BLaER1 (cell line): ENCODE measurements at regions not wholly inside any gene's neighbourhood (a gene's known extent, or its start where the extent isn't known, plus 50 kb on each side); places are given as distances from the start of the nearest gene placed in this dataset.

Experiments
- H3K27ac ChIP-seq: shearing (Covaris generic); formaldehyde crosslinking; 2 replicates; pipeline ENCODE4 v1.8.1; 2022
- H3K27me3 ChIP-seq: shearing (Covaris generic); formaldehyde crosslinking; 2 replicates; pipeline ENCODE4 v1.8.1; 2022
- H3K36me3 ChIP-seq: shearing (Covaris generic); formaldehyde crosslinking; 2 replicates; pipeline ENCODE4 v1.8.1; 2022
- H3K4me1 ChIP-seq: shearing (Covaris generic); formaldehyde crosslinking; 2 replicates; pipeline ENCODE4 v1.8.1; 2022
- H3K4me2 ChIP-seq: shearing (Covaris generic); formaldehyde crosslinking; 2 replicates; pipeline ENCODE4 v1.8.1; 2022
- H3K4me3 ChIP-seq: shearing (Covaris generic); formaldehyde crosslinking; 2 replicates; pipeline ENCODE4 v1.8.1; 2022
- H3K9ac ChIP-seq: shearing (Covaris generic); formaldehyde crosslinking; 2 replicates; pipeline ENCODE4 v1.8.1; 2022
- H3K9me3 ChIP-seq: shearing (Covaris generic); formaldehyde crosslinking; 2 replicates; pipeline ENCODE4 v1.8.1; 2022
- H4K20me1 ChIP-seq: shearing (Covaris generic); formaldehyde crosslinking; 2 replicates; pipeline ENCODE4 v1.8.1; 2022
- Cebpa-rat ChIP-seq: shearing (Covaris generic); IDR thresholded peaks from 2 replicates; pipeline ENCODE4 v1.8.1; 2022

- H3K9ac ChIP-seq, result no peak overlapping the region
- H4K20me1 ChIP-seq, result no peaks in the 10 kb centered on the region
- H3K36me3 ChIP-seq, result no peaks in the 10 kb centered on the region
- no peak overlapping the region for H3K4me2 ChIP-seq
- H3K9me3 ChIP-seq, result no peaks in the 10 kb centered on the region
- no peaks in the 10 kb centered on the region for H3K27me3 ChIP-seq
- H3K4me3 ChIP-seq, result no peak overlapping the region
- no peak overlapping the region for H3K27ac ChIP-seq
- TF ChIP-seq Cebpa-rat, result no peak
- H3K4me1 ChIP-seq, result peaks cover 8% of the 10 kb centered on the region
These were observed 216.9 kb downstream of the HAPSTR1 start for GRCh38 chr16:9308356-9308801.

- Histone ChIP-seq H3K27me3 (no peaks in the 10 kb centered on the region), H3K36me3 (no peaks in the 10 kb centered on the region)
- no peak for TF ChIP-seq Cebpa-rat
These were observed 217.4 kb downstream of the HAPSTR1 start for GRCh38 chr16:9308850-9309249.

GRCh38 chr16:9309844-9310243 is 218.4 kb downstream of the HAPSTR1 start:
- Histone ChIP-seq H3K27me3 (no peaks in the 10 kb centered on the region), H3K4me3 (no peak overlapping the region), H4K20me1 (no peaks in the 10 kb centered on the region), H3K27ac (no peak overlapping the region), H3K4me1 (peaks cover 8% of the 10 kb centered on the region), H3K4me2 (no peak overlapping the region), H3K9ac (no peak overlapping the region), H3K36me3 (no peaks in the 10 kb centered on the region), H3K9me3 (no peaks in the 10 kb centered on the region)
- no peak for TF ChIP-seq Cebpa-rat

More at GRCh38 chr16:9308850-9309249, 217.4 kb downstream of the HAPSTR1 start:
- Histone ChIP-seq H3K4me3 (no peak overlapping the region), H3K4me1 (peaks cover 8% of the 10 kb centered on the region), H3K9me3 (no peaks in the 10 kb centered on the region), H4K20me1 (no peaks in the 10 kb centered on the region), H3K4me2 (no peak overlapping the region), H3K27ac (no peak overlapping the region), H3K9ac (no peak overlapping the region)

- no peak for TF ChIP-seq Cebpa-rat
- no peaks in the 10 kb centered on the region for H4K20me1 ChIP-seq
- no peak overlapping the region for H3K27ac ChIP-seq
- no peaks in the 10 kb centered on the region for H3K36me3 ChIP-seq
- H3K9ac ChIP-seq, result no peak overlapping the region
- H3K4me1 ChIP-seq, result peaks cover 8% of the 10 kb centered on the region
- no peak overlapping the region for H3K4me3 ChIP-seq
- no peaks in the 10 kb centered on the region for H3K27me3 ChIP-seq
- H3K4me2 ChIP-seq, result no peak overlapping the region
- H3K9me3 ChIP-seq, result no peaks in the 10 kb centered on the region
These were observed 220.0 kb downstream of the HAPSTR1 start for GRCh38 chr16:9311303-9311954.

GRCh38 chr16:9316008-9316407 is 224.6 kb downstream of the HAPSTR1 start:
- H3K36me3 ChIP-seq, result no peaks in the 10 kb centered on the region
- no peak overlapping the region for H3K9ac ChIP-seq

GRCh38 chr16:9316615-9317014 is 225.2 kb downstream of the HAPSTR1 start:
- H3K9me3 ChIP-seq, result peaks cover 11% of the 10 kb centered on the region; the same call in 1 of the 2 replicates
- H3K36me3 ChIP-seq, result no peaks in the 10 kb centered on the region
- H3K4me3 ChIP-seq, result no peak overlapping the region
- H3K27ac ChIP-seq, result no peak overlapping the region
- H3K27me3 ChIP-seq, result no peaks in the 10 kb centered on the region
- H3K4me1 ChIP-seq, result no peaks in the 10 kb centered on the region
- H3K9ac ChIP-seq, result no peak overlapping the region
- no peak for TF ChIP-seq Cebpa-rat
- H3K4me2 ChIP-seq, result no peak overlapping the region
- H4K20me1 ChIP-seq, result no peaks in the 10 kb centered on the region

More at GRCh38 chr16:9316008-9316407, 224.6 kb downstream of the HAPSTR1 start:
- Histone ChIP-seq H3K4me2 (no peak overlapping the region), H3K27me3 (no peaks in the 10 kb centered on the region), H3K27ac (no peak overlapping the region), H4K20me1 (no peaks in the 10 kb centered on the region), H3K4me3 (no peak overlapping the region), H3K9me3 (peaks cover 11% of the 10 kb centered on the region; the same call in 1 of the 2 replicates), H3K4me1 (no peaks in the 10 kb centered on the region)
- no peak for TF ChIP-seq Cebpa-rat

GRCh38 chr16:9318764-9319163 is 227.3 kb downstream of the HAPSTR1 start:
- H3K27me3 ChIP-seq, result no peaks in the 10 kb centered on the region
- H3K9ac ChIP-seq, result no peak overlapping the region
- no peaks in the 10 kb centered on the region for H4K20me1 ChIP-seq
- H3K36me3 ChIP-seq, result no peaks in the 10 kb centered on the region
- TF ChIP-seq Cebpa-rat, result no peak
- no peak overlapping the region for H3K27ac ChIP-seq
- no peaks in the 10 kb centered on the region for H3K4me1 ChIP-seq
- H3K4me3 ChIP-seq, result no peak overlapping the region
- H3K4me2 ChIP-seq, result no peak overlapping the region
- H3K9me3 ChIP-seq, result peaks cover 11% of the 10 kb centered on the region; the same call in 1 of the 2 replicates

GRCh38 chr16:9322769-9323168 is 231.3 kb downstream of the HAPSTR1 start:
- Histone ChIP-seq H3K36me3 (no peaks in the 10 kb centered on the region), H3K4me2 (no peak overlapping the region), H3K27me3 (no peaks in the 10 kb centered on the region), H3K9me3 (peaks cover 11% of the 10 kb centered on the region; the same call in 1 of the 2 replicates), H4K20me1 (no peaks in the 10 kb centered on the region), H3K4me1 (no peaks in the 10 kb centered on the region), H3K4me3 (no peak overlapping the region), H3K9ac (no peak overlapping the region), H3K27ac (no peak overlapping the region)
- TF ChIP-seq Cebpa-rat, result no peak

GRCh38 chr16:9323170-9323569 is 231.7 kb downstream of the HAPSTR1 start:
- H3K4me2 ChIP-seq, result no peak overlapping the region
- peaks cover 9% of the 10 kb centered on the region; the same call in 1 of the 2 replicates for H3K9me3 ChIP-seq
- H3K27me3 ChIP-seq, result no peaks in the 10 kb centered on the region
- H3K4me1 ChIP-seq, result no peaks in the 10 kb centered on the region
- no peak for TF ChIP-seq Cebpa-rat
- H3K9ac ChIP-seq, result no peak overlapping the region
- H4K20me1 ChIP-seq, result no peaks in the 10 kb centered on the region
- H3K27ac ChIP-seq, result no peak overlapping the region
- H3K4me3 ChIP-seq, result no peak overlapping the region
- no peaks in the 10 kb centered on the region for H3K36me3 ChIP-seq

GRCh38 chr16:9327253-9327652 is 235.8 kb downstream of the HAPSTR1 start:
- no peaks in the 10 kb centered on the region for H3K27me3 ChIP-seq
- H4K20me1 ChIP-seq, result no peaks in the 10 kb centered on the region
- peaks cover 17% of the 10 kb centered on the region for H3K4me1 ChIP-seq
- no peak for TF ChIP-seq Cebpa-rat
- no peak overlapping the region for H3K27ac ChIP-seq
- no peaks in the 10 kb centered on the region for H3K9me3 ChIP-seq
- H3K4me2 ChIP-seq, result no peak overlapping the region
- H3K36me3 ChIP-seq, result no peaks in the 10 kb centered on the region
- H3K4me3 ChIP-seq, result no peak overlapping the region
- no peak overlapping the region for H3K9ac ChIP-seq
